ENCODE measurements at regions not wholly inside any gene's neighbourhood (a gene's known extent, or its start where the extent isn't known, plus 50 kb on each side); places are given as distances from the start of the nearest gene placed in this dataset.

DNA sequence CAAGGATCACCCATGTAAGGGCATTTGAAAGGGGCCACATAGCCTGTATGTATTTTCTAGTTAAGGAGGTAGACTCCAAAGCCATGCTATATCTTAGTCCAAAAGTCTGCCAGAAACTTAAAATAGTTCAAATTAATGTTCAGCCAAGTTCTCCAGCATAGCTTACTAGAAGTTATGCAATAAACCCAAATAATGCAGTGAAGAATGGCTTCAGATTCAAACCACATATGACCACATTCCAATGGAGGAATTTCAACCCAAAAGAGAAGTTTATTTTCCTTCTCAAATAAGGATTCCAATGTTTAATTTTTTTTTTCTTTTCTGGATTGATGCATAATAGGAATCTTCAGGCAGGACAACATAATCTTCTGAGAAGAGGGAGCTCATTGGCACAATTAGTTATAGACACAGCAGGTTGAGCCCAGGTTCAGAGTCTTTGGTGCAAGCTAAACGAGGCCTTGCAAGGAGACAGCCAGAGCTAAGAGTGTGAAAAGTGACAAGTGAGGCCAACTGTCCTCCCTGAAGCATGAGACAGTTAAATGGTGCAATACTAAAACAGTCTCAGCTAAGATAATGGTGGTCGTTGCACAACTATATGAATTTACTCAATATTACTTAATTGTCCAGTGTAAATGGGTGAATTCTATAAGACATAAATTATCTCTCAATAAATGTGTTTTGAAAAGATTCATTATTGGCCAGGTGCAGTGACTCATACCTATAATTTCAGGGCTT is 598.8 kb upstream of the CDH4 start:
- DNase-seq: no peak

DNA sequence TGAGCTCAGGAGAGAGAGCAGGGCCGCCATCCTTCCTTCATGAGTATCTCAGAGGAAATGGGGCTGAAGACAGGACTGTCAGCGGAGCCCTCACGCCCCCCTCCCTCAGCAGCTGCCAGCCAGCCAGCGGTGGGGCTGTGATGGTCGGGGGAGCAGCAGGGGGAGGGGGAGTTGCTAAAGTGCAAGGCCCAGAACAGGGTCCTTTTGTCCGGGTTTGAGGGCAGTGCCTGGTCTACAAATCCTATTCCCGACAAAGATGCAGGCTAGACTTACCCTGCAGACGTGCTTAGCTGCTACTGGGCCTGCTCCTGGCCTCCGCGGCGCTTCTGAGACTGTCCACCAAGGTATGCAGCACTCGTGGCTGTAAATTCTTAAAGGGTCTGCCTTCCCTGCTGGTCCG is 593.4 kb upstream of the CDH4 start:
- DNase-seq: no peak

GRCh38 chr20:60659240-60659639 is 592.8 kb upstream of the CDH4 start:
- DNase-seq: no peak

- no peak for DNase-seq
Observed at GRCh38 chr20:60662307-60662706, 589.8 kb upstream of the CDH4 start.

DNA sequence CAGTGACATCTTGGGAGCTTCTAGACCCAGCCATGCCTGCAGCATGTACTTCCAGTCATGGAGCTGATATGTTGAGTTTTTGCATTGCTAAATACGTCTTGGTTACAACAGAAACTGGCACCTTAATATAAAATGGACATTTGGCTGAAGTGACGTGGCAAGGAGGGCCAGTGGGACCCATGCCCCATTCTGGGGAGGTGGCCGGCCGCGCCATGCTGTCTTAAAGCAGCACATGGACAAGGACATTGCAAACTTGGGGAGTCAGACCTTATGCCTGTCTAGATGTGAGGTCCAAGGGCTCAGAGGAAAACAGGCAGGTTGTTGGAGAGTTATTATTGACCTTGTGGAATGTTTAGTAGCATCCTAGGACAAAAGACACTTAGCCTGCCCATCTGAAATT is 588.0 kb upstream of the CDH4 start:
- DNase-seq: no peak

DNA sequence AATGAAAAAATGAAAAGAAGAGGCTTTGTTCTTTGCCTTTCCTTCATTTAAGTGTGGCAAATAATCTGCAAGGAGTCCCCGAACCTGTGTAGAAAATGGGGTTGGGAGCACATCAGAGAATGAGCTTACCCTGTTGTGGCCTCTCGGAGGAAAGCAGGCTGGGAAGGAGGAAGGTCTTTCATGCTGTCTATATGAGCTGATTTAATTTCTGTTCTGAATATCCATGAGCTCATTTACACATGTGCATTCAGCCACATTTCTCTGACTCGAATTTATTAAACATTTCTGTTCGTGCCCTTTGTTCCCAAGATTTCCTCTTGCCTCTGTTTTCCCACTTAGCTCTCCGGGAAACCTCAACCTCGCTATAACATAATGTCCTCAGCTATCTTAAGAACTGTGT is 584.4 kb upstream of the CDH4 start:
- DNase-seq: no peak

- no peak for DNase-seq
Observed at GRCh38 chr20:60669211-60669610, 582.9 kb upstream of the CDH4 start.

DNA sequence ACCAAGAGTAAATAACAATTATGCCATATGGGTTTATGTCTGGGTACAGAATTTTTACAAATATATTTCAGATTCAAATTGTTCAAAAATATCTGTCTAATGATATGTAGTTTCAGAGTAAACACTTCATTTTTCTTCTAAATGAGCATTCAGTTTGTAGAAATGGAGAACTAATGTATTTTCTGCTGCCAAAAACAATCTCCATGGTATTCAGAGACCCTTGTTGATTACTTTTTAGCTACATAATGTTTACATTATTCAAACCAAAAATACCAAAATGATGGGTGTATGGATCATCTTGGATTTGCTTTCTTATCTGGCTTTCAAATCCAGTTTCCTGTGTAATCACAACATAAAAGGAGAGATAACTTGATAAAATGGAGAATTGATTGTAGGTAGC is 576.0 kb upstream of the CDH4 start:
- DNase-seq: no peak

- DNase-seq: no peak
Observed at GRCh38 chr20:60677819-60678218, 574.2 kb upstream of the CDH4 start.

DNA sequence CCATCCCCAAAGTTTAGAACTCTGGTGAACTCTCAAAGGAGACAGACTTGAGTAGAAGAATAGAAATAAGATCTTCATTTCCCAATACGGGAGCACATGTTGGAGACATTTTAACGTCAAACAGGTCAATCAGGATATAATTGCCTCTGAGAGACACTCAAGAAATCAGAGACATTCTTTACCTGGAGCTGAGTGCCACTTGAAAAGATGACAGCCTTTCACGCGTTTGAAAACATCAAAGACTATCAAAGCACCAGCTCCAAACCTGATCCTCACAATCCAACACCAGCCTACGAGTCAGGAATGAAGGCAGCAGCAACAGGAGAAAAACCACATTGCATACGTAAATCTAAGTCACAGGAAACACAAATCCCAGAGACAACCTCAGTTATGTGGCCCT is 571.5 kb upstream of the CDH4 start:
- DNase-seq: no peak

DNA sequence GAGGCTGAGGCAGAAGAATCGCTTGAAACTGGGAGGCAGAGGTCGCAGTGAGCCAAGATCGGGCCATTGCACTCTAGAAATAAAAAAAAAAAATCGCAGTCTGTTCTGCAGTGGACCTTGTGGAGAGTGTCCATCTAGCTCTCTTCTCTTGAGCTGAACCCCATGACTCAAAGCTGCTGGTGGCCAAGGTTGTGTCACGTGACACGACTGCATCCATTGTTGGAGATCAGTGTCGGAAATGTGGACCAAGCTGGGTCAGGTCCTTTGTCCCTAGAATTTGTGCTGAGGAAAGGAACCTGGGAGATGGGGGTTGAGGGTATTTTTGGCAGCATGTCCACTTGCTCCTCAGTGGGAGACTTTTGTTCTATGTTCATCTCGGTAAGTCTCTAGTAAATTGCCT is 564.8 kb upstream of the CDH4 start:
- DNase-seq: no peak

DNA sequence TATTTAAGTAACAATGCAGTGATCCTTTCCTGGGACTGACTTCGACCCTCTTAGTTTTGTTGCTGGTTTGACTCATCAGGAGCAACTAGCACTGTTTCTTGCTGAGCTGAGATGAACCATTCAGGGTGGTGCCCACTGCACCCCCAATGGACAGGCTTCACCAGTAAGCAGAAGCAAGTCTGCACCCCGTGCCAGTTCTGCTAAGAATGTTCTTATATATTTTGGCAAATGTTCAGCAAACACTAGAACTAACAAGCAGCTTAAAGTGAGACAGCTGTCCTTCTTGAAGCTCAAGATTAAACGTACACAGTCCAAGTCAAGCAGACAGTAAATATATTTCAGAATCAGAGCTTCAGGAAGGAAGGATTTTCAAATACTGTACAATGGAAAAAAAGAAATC is 561.3 kb upstream of the CDH4 start:
- no peak for DNase-seq

GRCh38 chr20:60691966-60692615 is 560.0 kb upstream of the CDH4 start:
- no peak for DNase-seq

- DNase-seq: no peak
Observed at GRCh38 chr20:60693496-60694133, 558.4 kb upstream of the CDH4 start.

GRCh38 chr20:60694763-60695162 is 557.3 kb upstream of the CDH4 start:
- DNase-seq: no peak

DNA sequence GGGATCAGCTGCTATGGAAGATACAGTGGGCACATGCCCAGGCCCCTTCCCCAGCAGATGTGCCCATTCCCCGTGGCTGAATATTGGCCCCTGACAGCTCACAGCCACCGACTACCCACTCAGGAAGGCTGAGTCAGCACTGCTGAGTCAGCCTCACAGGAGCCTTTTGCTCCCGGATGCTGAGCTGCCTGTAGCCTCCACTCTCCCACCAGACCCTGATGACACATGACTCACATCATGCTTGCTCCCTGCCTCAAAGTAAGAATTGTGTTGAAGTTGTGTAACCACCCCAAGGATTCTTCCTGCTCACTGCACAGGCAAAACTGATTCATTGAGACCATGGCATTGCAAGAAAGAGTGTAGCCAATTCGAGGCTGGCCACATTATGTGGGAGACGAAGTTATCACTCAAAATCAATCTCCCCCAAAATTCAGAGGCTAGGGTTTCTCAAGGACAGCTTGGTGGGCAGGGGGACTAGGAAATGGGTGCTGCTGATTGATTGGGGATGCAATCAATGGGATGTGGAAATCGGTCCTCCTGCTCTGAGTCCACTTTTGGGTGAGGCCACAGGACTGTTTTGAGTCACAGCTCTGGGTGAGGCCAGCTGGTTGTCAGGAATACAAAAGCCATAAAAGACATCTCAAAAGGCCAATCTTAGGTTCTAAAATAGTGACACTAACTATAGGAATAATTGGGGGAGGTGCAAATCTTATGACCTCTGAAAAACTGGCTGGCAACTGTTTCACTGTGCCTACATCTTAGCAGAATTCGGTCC is 556.6 kb upstream of the CDH4 start:
- DNase-seq: no peak

- DNase-seq: no peak
Observed at GRCh38 chr20:60697252-60697651, 554.8 kb upstream of the CDH4 start.

- DNase-seq: no peak
Observed at GRCh38 chr20:60700728-60701127, 551.3 kb upstream of the CDH4 start.

- no peak for DNase-seq
Observed at GRCh38 chr20:60704147-60704546, 547.9 kb upstream of the CDH4 start.

GRCh38 chr20:60713396-60713795 is 538.7 kb upstream of the CDH4 start:
- DNase-seq: no peak

DNA sequence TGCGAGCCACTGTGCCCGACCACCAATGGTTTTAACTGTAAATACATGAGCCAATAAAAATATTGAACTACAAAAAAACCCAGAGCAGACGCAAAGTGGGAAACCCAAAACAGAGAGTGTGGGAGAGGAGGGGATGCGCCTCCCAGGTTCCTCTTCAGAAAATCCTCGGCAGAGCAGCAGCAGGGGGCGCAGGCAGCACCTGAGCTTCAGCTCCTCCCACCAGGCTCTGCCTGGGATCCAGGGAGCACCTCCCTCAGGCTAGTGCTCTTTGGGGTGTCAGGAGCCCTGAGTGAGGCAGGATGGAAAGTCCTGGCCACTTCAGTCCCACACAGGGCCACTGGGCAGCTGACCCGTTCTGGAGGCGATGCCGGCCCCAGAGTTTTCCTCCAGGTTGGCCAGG is 536.9 kb upstream of the CDH4 start:
- no peak for DNase-seq

- DNase-seq: no peak
Observed at GRCh38 chr20:60718743-60719480, 533.1 kb upstream of the CDH4 start.

Data from activated CD4-positive, alpha-beta T cell treated with anti-CD3 and anti-CD28 coated beads for 1 hour (primary cell).